ENCODE measurements at regions not wholly inside any gene's neighbourhood (a gene's known extent, or its start where the extent isn't known, plus 50 kb on each side); places are given as distances from the start of the nearest gene placed in this dataset.

- TF ChIP-seq POLR2AphosphoS5 (IDR thresholded peaks at IDR 0.05): no peak
- TF ChIP-seq, protein P1, sequence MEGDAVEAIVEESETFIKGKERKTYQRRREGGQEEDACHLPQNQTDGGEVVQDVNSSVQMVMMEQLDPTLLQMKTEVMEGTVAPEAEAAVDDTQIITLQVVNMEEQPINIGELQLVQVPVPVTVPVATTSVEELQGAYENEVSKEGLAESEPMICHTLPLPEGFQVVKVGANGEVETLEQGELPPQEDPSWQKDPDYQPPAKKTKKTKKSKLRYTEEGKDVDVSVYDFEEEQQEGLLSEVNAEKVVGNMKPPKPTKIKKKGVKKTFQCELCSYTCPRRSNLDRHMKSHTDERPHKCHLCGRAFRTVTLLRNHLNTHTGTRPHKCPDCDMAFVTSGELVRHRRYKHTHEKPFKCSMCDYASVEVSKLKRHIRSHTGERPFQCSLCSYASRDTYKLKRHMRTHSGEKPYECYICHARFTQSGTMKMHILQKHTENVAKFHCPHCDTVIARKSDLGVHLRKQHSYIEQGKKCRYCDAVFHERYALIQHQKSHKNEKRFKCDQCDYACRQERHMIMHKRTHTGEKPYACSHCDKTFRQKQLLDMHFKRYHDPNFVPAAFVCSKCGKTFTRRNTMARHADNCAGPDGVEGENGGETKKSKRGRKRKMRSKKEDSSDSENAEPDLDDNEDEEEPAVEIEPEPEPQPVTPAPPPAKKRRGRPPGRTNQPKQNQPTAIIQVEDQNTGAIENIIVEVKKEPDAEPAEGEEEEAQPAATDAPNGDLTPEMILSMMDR (IDR thresholded peaks at IDR 0.05): no peak
- TF ChIP-seq POLR2A (IDR thresholded peaks at IDR 0.05; ENCODE audit: low read depth): no peak
- TF ChIP-seq EP300 (IDR thresholded peaks at IDR 0.05): no peak
These were observed 183.7 kb downstream of the DACT1 start for GRCh38 chr14:58821421-58821820.
